HepG2 (cell line): ENCODE measurements at regions not wholly inside any gene's neighbourhood (a gene's known extent, or its start where the extent isn't known, plus 50 kb on each side); places are given as distances from the start of the nearest gene placed in this dataset.

Source experiments
- BCL3 ChIP-seq: sonication (generic); formaldehyde crosslinking; IDR thresholded peaks from 2 replicates; pipeline ENCODE4 v1.5.1; 2020; ENCODE audit warnings: mild to moderate bottlenecking, missing genetic modification reagents, moderate library complexity
- JUND ChIP-seq: sonication (generic); formaldehyde crosslinking; IDR thresholded peaks from 2 replicates; pipeline ENCODE4 v1.8.0; 2022; ENCODE audit warnings: mild to moderate bottlenecking, missing genetic modification reagents
- MAFF ChIP-seq: IDR thresholded peaks from 2 replicates; pipeline ENCODE4 v1.6.1; 2011; ENCODE audit warnings: low read depth, low read length, improper control_type of control experiment
- POLR2A ChIP-seq, 2 experiments: IDR thresholded peaks; 2 replicates each; pipeline ENCODE4 v1.6.1; 2011; ENCODE audit warnings: low read depth in 2 of 2, low read length in 2 of 2, mild to moderate bottlenecking in 1 of 2, moderate library complexity in 1 of 2; ENCODE audit not compliant: insufficient read depth in 1 of 2
- SALL2 ChIP-seq: sonication (generic); formaldehyde crosslinking; IDR thresholded peaks from 2 replicates; pipeline ENCODE4 v1.8.1; 2023; ENCODE audit warnings: mild to moderate bottlenecking, missing genetic modification reagents, inconsistent platforms
- SMAD1 ChIP-seq: sonication (generic); formaldehyde crosslinking; IDR thresholded peaks from 2 replicates; pipeline ENCODE4 v1.4.0; 2020; ENCODE audit warnings: missing genetic modification reagents, low read depth, mild to moderate bottlenecking, borderline replicate concordance
- ZNF264 ChIP-seq: sonication (generic); formaldehyde crosslinking; IDR thresholded peaks from 2 replicates; pipeline ENCODE4 v1.4.0; 2020; ENCODE audit warnings: missing genetic modification reagents
- ZNF510 ChIP-seq: sonication (generic); formaldehyde crosslinking; IDR thresholded peaks from 2 replicates; pipeline ENCODE4 v1.4.0; 2020; ENCODE audit warnings: low read depth, mild to moderate bottlenecking, missing genetic modification reagents
- ZNF614 ChIP-seq: IDR thresholded peaks from 2 replicates; pipeline ENCODE4 v1.6.1; 2018; ENCODE audit warnings: missing biosample characterization, missing genetic modification reagents, inconsistent platforms, borderline replicate concordance
- ZSCAN5A ChIP-seq: sonication (generic); formaldehyde crosslinking; IDR thresholded peaks from 2 replicates; pipeline ENCODE4 v1.8.0; 2022; ENCODE audit warnings: mild to moderate bottlenecking, missing genetic modification reagents, borderline replicate concordance
- TF ChIP-seq, protein P1 (sequence below): sonication (generic); formaldehyde crosslinking; IDR thresholded peaks from 2 replicates; pipeline ENCODE4 v1.5.0; 2020; ENCODE audit warnings: mild to moderate bottlenecking, missing genetic modification reagents, moderate library complexity
- TF ChIP-seq, protein P2 (sequence below): sonication (generic); formaldehyde crosslinking; IDR thresholded peaks from 2 replicates; pipeline ENCODE4 v1.9.0; 2021; ENCODE audit warnings: missing genetic modification reagents, mild to moderate bottlenecking, borderline replicate concordance

DNA sequence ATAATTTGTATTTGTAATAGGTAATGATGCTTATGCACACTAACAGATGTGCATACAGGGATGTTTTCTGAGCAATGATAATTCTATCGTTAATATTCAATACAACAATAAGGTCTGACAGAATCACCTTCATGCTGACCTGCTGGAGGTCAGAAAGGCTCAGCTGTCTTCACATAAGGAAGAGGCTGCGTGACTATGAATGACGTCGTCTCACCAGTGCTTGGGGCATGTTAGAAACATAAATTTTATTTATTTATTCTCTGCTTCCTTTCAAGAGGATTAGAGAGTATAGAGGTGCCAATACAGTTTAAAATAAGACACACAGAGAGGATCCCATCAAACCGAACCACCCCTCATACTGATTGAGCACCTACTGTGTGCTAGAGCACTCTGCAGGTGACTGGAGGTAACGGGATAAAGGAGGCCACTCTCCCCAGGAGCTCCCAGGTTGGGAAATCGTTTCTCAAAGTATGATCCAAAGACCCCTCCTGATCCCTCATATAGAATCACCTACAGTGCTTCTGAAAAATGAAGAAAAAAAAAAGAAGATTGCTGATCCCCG lies 265.6 kb upstream of the NPVF start:
- no peak for TF ChIP-seq MAFF
- TF ChIP-seq ZNF264 = no peak
- TF ChIP-seq BCL3 (CRISPR knock-in tag) = no peak
- no peak for TF ChIP-seq POLR2A (IDR thresholded peaks at IDR 0.05; ENCODE audit: insufficient read depth in 1 of 2, low read depth in 2 of 2, low read length in 2 of 2)
- TF ChIP-seq, protein P1, sequence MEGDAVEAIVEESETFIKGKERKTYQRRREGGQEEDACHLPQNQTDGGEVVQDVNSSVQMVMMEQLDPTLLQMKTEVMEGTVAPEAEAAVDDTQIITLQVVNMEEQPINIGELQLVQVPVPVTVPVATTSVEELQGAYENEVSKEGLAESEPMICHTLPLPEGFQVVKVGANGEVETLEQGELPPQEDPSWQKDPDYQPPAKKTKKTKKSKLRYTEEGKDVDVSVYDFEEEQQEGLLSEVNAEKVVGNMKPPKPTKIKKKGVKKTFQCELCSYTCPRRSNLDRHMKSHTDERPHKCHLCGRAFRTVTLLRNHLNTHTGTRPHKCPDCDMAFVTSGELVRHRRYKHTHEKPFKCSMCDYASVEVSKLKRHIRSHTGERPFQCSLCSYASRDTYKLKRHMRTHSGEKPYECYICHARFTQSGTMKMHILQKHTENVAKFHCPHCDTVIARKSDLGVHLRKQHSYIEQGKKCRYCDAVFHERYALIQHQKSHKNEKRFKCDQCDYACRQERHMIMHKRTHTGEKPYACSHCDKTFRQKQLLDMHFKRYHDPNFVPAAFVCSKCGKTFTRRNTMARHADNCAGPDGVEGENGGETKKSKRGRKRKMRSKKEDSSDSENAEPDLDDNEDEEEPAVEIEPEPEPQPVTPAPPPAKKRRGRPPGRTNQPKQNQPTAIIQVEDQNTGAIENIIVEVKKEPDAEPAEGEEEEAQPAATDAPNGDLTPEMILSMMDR (CRISPR knock-in tag) = no peak
- no peak for TF ChIP-seq ZNF510 (CRISPR knock-in tag)
- no peak for TF ChIP-seq SMAD1 (CRISPR knock-in tag)
- no peak for TF ChIP-seq ZSCAN5A
- TF ChIP-seq, protein P2, sequence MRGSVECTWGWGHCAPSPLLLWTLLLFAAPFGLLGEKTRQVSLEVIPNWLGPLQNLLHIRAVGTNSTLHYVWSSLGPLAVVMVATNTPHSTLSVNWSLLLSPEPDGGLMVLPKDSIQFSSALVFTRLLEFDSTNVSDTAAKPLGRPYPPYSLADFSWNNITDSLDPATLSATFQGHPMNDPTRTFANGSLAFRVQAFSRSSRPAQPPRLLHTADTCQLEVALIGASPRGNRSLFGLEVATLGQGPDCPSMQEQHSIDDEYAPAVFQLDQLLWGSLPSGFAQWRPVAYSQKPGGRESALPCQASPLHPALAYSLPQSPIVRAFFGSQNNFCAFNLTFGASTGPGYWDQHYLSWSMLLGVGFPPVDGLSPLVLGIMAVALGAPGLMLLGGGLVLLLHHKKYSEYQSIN (CRISPR knock-in tag) = no peak
- TF ChIP-seq ZNF614 (CRISPR knock-in tag) = no peak
- no peak for TF ChIP-seq JUND
- no peak for TF ChIP-seq SALL2
